ENCODE measurements at regions not wholly inside any gene's neighbourhood (a gene's known extent, or its start where the extent isn't known, plus 50 kb on each side); places are given as distances from the start of the nearest gene placed in this dataset.
A peak's percentile ranks its signal among the peaks of the same experiment; 100 is the strongest.

- no peaks in the 10 kb centered on the region for H3K36me3 Mint-ChIP-seq (ENCODE audit: insufficient read depth, unreplicated experiment)
- CTCF ChIA-PET, result no interaction called here
- Histone ChIP-seq H3K9me3 (peaks cover 7% of the 10 kb centered on the region), H3K36me3 (ENCODE audit: control insufficient read depth, insufficient read depth, low read length) (no peaks in the 10 kb centered on the region), H3K4me1 (no peaks in the 10 kb centered on the region), H3K4me3 (ENCODE audit: low read depth, low read length) (no peak overlapping the region), H3K27me3 (replicated peaks; ENCODE audit: control insufficient read depth, insufficient read depth, low read length) (no peaks in the 10 kb centered on the region)
- no peak for TF ChIP-seq CTCF (IDR thresholded peaks at IDR 0.05; ENCODE audit: insufficient read depth in 1 of 2, low read depth in 1 of 2, low read length in 1 of 2, severe bottlenecking in 1 of 2, unreplicated experiment in 1 of 2)
- peak in 1 of 2 experiments; percentile 28 for DNase-seq
- no peaks in the 10 kb centered on the region for H3K4me1 Mint-ChIP-seq (ENCODE audit: low read depth, unreplicated experiment)
- H3K27me3 Mint-ChIP-seq (ENCODE audit: insufficient read depth, unreplicated experiment), result peaks cover 12% of the 10 kb centered on the region
- BruUV-seq (replicated peaks), result no TSS peak
- H3K27ac Mint-ChIP-seq (ENCODE audit: unreplicated experiment), result no peak overlapping the region
- POLR2A ChIA-PET, result no interaction called here
- intact Hi-C loops (cut with micrococcal nuclease; ENCODE audit: unreplicated experiment), result no loop called here
- H3K4me3 Mint-ChIP-seq (ENCODE audit: unreplicated experiment), result no peak overlapping the region
- H3K9me3 Mint-ChIP-seq (ENCODE audit: unreplicated experiment), result peaks cover 12% of the 10 kb centered on the region
Measured at GRCh38 chr5:1746371-1747078, 53.1 kb downstream of the MRPL36 start.

GRCh38 chr5:1745796-1746370 lies 53.8 kb downstream of the MRPL36 start:
- H3K4me1 ChIP-seq, result no peaks in the 10 kb centered on the region
- no peaks in the 10 kb centered on the region for H3K36me3 ChIP-seq (ENCODE audit: control insufficient read depth, insufficient read depth, low read length)
- no peak overlapping the region for H3K4me3 ChIP-seq (ENCODE audit: low read depth, low read length)
- no peaks in the 10 kb centered on the region for H3K4me1 Mint-ChIP-seq (ENCODE audit: low read depth, unreplicated experiment)
- peaks cover 16% of the 10 kb centered on the region for H3K27me3 Mint-ChIP-seq (ENCODE audit: insufficient read depth, unreplicated experiment)
- ChIA-PET POLR2A (no interaction called here), CTCF (no interaction called here)
- no peak for TF ChIP-seq CTCF (IDR thresholded peaks at IDR 0.05; ENCODE audit: insufficient read depth in 1 of 2, low read depth in 1 of 2, low read length in 1 of 2, severe bottlenecking in 1 of 2, unreplicated experiment in 1 of 2)
- intact Hi-C loops (cut with micrococcal nuclease; ENCODE audit: unreplicated experiment), result no loop called here
- H3K27me3 ChIP-seq (replicated peaks; ENCODE audit: control insufficient read depth, insufficient read depth, low read length), result no peaks in the 10 kb centered on the region
- H3K4me3 Mint-ChIP-seq (ENCODE audit: unreplicated experiment), result no peak overlapping the region
- peaks cover 18% of the 10 kb centered on the region for H3K9me3 Mint-ChIP-seq (ENCODE audit: unreplicated experiment)
- BruUV-seq (replicated peaks), result no TSS peak
- no peaks in the 10 kb centered on the region for H3K36me3 Mint-ChIP-seq (ENCODE audit: insufficient read depth, unreplicated experiment)
- no peak overlapping the region for H3K27ac Mint-ChIP-seq (ENCODE audit: unreplicated experiment)
- H3K9me3 ChIP-seq, result peaks cover 9% of the 10 kb centered on the region
- DNase-seq, result peak in 1 of 2 experiments; percentile 24

GRCh38 chr5:1745123-1745795 lies 54.4 kb downstream of the MRPL36 start:
- intact Hi-C loops (cut with micrococcal nuclease; ENCODE audit: unreplicated experiment), result no loop called here
- no TSS peak for BruUV-seq (replicated peaks)
- Mint-ChIP-seq H3K36me3 (ENCODE audit: insufficient read depth, unreplicated experiment) (no peaks in the 10 kb centered on the region), H3K4me3 (ENCODE audit: unreplicated experiment) (no peak overlapping the region), H3K27ac (ENCODE audit: unreplicated experiment) (no peak overlapping the region), H3K4me1 (ENCODE audit: low read depth, unreplicated experiment) (no peaks in the 10 kb centered on the region), H3K9me3 (ENCODE audit: unreplicated experiment) (peaks cover 24% of the 10 kb centered on the region), H3K27me3 (ENCODE audit: insufficient read depth, unreplicated experiment) (peaks cover 19% of the 10 kb centered on the region)
- H3K4me3 ChIP-seq (ENCODE audit: low read depth, low read length), result no peak overlapping the region
- H3K27me3 ChIP-seq (replicated peaks; ENCODE audit: control insufficient read depth, insufficient read depth, low read length), result no peaks in the 10 kb centered on the region
- H3K36me3 ChIP-seq (ENCODE audit: control insufficient read depth, insufficient read depth, low read length), result no peaks in the 10 kb centered on the region
- ChIA-PET CTCF (interaction anchor here (0.8 kb wide), 1 partner anchor 18 kb away, joined by 3 read pairs; no protein-coding TSS in a partner anchor), POLR2A (no interaction called here)
- TF ChIP-seq CTCF (IDR thresholded peaks at IDR 0.05; ENCODE audit: insufficient read depth in 1 of 2, low read depth in 1 of 2, low read length in 1 of 2, severe bottlenecking in 1 of 2, unreplicated experiment in 1 of 2), result no peak
- no peaks in the 10 kb centered on the region for H3K4me1 ChIP-seq
- DNase-seq, result peak in 1 of 2 experiments; percentile 22
- H3K9me3 ChIP-seq, result peaks cover 10% of the 10 kb centered on the region
